Ecto neural progenitor cell (in vitro differentiated cells): ENCODE measurements at regions not wholly inside any gene's neighbourhood (a gene's known extent, or its start where the extent isn't known, plus 50 kb on each side); places are given as distances from the start of the nearest gene placed in this dataset.

ENCODE experiments used
- DNase-seq: peaks from one replicate; pipeline ENCODE4 v3.0.0-alpha.2; 2018; ENCODE audit warnings: low spot score

- no peak for DNase-seq
These were observed 119.8 kb downstream of the TENT4A start for GRCh38 chr5:6832994-6833393.

DNA sequence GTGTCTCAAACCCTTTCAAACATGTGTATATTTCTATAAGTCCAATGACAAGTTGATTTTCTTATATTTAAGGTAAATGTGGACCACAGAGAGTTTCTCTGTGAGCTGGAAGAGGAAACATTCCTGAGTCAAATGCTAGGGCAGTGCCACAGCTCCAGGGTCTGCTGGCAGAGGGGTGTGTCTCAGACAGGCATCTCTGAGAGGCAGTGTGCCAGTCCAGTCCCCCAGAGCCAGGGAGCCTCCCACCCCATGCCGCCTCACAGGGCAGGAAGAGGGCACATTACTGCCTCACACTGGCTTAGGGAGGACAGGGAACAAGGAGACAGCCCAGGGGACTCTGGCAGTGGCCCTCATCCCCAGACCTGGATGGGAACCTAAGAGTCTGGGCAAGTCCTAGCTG lies 120.2 kb downstream of the TENT4A start:
- DNase-seq = no peak

DNA sequence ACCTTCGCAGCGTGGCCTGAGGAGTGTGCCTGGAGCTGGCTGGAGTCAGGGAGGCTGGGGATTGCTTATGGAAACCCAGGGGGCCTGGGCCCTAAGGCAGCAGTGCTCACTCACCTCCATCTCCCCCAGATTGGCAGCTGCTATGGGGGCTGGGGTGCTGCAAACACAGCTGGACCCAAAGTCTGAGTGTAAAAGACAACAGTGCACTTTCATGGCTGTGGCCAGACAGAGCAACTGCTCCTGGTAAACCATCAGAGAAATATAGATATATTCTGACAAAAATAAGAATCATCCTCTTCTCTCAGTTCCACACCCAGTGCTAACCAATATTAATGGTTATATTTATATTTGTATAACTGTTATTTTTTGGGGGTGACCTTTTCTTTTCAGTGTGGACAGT lies 123.9 kb downstream of the TENT4A start:
- DNase-seq = no peak

DNA sequence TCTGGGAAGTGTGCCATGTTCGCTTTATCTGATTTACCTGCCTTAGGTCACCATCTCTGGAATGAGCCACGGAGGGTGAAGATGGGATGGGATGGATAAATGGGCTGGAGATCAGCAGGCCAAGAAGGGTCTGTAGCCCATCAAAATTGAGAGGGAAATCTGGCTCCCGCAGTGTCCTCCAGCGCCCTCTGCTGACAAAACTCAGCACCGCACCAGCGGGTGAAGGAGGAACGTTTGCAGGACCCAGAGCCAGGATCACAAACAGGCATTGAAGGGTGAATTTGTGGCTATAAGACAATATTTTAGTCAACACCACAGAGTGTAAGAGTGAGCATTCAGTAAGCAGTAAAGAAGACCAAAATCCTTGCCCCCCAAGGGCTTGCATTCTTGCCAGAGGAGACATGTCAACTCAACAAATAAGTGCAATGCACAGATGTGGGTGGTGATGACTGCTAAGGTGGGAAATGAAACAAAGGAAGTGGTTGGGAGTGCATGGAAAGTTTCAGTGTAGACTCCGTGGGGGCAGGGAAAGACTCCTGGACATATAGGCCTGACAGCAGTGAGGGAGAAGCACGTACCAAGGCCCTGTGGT lies 124.4 kb downstream of the TENT4A start:
- no peak for DNase-seq

- no peak for DNase-seq
These were observed 125.5 kb downstream of the TENT4A start for GRCh38 chr5:6838736-6839135.

GRCh38 chr5:6840136-6840793 lies 127.0 kb downstream of the TENT4A start:
- DNase-seq = no peak

DNA sequence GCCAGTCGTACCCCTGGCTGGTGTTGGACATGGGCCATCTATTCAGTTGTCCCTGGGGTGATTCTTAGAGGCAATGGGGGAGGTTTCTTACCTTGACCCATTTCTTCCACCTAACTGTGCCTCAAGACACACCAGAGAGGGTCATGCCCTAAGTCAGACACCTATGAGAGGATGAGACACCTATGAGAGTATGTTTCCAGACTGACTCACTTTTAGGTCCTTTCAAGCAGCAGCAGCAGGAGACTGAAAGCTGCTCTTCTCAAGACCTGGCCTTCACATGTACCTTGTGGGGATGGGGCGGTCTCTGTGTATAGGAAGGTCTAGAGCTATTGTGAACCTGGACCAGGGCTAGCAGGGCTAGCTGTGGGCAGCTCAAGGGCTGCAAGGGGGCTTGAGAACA lies 130.1 kb downstream of the TENT4A start:
- DNase-seq = no peak

- DNase-seq = no peak
These were observed 130.6 kb downstream of the TENT4A start for GRCh38 chr5:6843821-6844220.

GRCh38 chr5:6845856-6846255 lies 132.6 kb downstream of the TENT4A start:
- no peak for DNase-seq

GRCh38 chr5:6847870-6848269 lies 134.6 kb downstream of the TENT4A start:
- no peak for DNase-seq

DNA sequence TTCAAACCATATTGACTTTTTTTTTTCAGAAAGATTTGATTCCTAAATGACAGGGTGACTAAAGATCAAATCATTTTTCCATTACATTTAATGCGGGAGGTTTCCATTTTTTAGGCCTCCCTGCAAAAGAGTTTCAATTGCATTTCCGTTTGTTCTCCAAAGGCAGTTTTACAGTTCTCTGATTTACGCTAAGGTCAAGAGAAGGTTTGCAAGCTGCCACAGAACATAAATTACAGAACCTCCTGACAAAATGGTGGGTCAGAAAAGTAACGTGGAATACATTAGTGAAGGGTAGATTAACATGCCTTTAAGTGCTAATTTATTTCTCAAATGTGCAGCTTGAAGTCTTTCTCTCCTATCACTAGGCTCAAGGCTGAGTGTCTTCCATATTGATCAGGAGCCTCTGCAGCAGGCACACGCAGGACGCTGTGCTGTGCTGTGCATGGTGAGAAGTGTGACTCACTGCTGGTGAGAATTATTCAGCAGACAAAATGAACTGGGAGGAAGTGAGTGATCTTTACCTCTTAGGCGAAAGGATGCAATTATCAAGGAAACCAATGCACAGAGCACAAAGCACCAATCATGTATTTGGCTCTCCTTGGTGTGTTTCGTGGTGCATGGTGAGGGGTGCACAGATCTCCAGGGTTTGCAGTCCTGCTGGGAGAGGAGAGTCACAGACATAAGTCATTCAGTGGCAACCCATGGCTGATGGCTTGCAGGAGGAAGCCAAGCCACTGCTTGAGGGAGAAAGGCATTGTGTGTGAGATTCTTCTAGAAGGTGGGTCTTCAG lies 136.3 kb downstream of the TENT4A start:
- no peak for DNase-seq

GRCh38 chr5:6850106-6850432 lies 136.8 kb downstream of the TENT4A start:
- DNase-seq = no peak

GRCh38 chr5:6856653-6857052 lies 143.4 kb downstream of the TENT4A start:
- no peak for DNase-seq

- DNase-seq = no peak
These were observed 145.2 kb downstream of the TENT4A start for GRCh38 chr5:6858419-6858818.

DNA sequence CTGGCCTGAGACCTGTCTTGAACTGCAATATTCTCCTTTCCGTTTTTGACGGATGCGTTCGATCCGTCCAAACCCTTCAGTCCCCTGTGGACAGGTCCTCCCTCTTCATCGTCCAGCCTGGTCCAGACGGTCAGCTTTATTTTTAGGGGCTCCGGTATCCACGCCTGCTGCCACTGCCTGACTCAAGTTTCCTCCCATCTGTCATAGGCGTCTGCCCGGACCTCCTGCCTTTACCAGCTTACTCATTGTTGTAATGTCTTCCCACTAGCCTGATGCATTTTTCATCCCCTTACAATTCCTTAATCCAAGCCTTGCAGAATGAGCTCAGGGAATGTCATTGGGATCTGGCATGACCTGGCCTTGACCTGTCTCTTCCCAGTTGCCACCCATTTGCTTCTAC lies 145.8 kb downstream of the TENT4A start:
- DNase-seq = no peak

DNA sequence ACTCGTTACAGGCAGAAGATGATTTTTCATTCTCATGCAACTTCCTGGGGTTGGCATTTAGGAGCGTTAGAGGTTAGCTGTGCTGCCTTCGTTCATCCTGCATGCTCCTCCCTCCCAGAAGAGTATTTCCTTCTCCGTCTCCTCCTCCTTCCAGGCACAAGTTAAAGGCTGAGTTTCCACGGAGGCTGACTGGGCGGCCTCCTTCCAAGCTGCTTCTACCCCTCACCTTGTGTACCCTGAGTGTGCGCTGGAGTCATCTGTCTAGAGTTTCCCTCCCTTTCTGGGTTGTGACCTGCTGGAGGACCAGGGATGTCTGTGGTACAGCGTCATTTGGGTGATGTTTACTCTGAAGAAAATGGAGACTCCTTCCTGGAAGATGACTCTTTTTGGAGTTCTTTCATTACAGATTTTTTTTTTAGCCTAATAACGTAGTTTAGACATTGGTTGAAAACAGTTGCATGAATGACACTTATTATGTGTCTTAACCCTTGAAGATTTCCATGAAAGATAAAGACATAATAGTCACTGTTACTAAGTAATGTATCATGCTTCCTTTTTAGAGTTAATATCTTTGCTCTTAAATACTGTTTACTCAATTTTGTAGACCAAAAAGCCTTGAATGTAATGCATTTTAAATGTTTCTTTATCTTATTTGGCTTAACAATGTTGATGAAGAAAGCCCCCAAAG lies 146.9 kb downstream of the TENT4A start:
- no peak for DNase-seq

DNA sequence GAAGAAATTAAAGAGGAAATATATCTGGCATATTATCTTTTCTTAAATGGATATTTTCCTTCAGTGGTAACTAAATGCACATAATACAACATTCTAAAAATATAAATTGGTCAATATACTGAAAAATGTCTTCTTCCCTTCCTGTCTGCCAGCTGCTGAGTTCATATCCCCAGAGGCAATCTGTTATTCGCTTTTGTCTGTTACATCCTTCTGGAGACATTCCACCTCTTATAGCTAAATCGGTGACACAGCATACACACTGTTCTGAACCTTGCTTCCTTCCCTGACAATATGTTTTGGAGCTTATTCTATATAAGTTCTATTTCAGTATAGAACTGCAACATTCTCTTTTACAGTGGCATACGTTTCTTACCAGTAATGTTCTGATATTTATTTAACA lies 147.8 kb downstream of the TENT4A start:
- DNase-seq = no peak

GRCh38 chr5:6861667-6862066 lies 148.4 kb downstream of the TENT4A start:
- DNase-seq = no peak

DNA sequence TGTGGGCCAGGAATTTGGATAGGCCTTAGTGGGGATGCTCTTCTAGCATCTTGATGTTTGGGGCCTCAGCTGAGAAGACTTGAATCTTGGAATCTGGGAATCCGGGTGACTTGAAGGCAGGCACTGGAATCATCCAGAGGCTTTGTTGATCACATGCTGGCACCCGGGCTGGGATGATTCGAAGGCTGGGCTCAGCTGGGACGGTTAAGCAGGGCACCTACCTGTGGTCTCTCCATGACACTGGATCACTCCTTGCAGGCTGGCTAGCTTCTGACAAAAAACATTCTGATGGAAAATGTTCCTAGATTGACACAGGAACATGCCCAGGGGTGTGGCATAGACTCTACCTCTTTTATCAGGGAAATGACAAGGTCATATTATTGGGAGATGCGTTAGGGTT lies 149.1 kb downstream of the TENT4A start:
- DNase-seq = no peak

DNA sequence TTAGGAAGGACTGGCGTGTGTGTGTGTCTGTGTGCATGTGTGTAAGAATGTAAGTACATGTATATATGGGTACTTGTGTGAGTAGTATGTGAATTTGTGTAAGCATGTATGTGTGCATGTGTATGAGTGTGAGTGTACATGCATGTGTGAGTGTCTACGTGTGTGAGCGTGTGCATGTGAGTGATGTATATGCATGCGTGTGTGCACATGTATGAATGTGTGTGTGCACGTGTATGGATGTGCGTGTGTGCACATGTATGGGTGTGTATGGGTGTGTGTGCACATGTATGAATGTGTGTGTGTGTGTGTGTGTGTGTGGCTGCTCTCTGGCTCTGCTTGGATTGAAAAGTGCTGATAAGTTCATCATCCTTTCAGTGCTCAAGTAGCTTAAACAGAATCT lies 154.5 kb downstream of the TENT4A start:
- DNase-seq = no peak

DNA sequence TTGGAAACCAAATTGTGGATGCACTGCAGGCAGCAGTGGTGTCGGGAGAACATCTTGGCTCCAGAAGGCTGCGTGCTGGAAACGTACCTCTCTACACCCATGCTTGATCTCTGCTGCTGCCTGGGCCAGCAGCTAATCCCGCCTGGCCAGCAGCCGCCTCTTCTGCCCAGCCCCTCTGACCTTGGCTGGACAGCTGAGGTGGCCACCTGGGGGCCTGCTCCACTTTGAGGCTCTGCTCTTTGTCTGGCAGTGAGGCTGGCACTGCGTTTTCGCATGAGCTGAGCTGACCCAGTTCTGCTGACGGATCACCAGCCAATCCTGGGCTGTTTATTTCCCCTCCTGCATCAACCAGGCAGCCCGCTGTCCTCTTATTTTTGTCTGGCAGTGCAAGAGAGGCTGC lies 154.9 kb downstream of the TENT4A start:
- DNase-seq = no peak

- DNase-seq = no peak
These were observed 155.5 kb downstream of the TENT4A start for GRCh38 chr5:6868575-6869215.

DNA sequence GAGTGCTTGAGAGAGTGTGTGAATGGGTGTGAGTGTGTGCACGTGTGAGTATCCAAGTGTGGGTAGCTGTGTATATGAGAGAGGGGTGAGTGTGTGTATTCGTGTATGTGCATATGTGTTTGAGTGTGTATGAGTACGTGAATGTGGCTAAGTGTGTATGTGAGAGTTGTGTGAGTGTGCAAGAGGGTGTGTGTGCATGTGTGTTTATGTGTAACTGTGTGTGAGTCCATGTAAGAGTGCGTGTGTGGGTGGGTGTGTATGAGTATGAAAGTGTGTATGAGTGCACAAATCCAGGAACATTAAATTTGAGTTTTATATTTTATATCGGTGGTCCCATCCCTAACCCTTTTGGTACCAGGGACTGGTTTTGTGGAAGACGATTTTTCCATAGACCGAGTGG lies 156.4 kb downstream of the TENT4A start:
- DNase-seq = no peak
